Adipocyte (in vitro differentiated cells): ENCODE measurements at regions not wholly inside any gene's neighbourhood (a gene's known extent, or its start where the extent isn't known, plus 50 kb on each side); places are given as distances from the start of the nearest gene placed in this dataset.

Source experiments
- DNase-seq: peaks from one replicate; pipeline ENCODE4 v3.0.0-alpha.2; 2015; ENCODE audit warnings: low read depth
- H3K27me3 ChIP-seq: replicated peaks from 2 replicates; pipeline ENCODE4 v1.7.0; 2013; ENCODE audit warnings: mild to moderate bottlenecking, low read length, moderate library complexity; ENCODE audit not compliant: control insufficient read depth, insufficient read depth
- H3K36me3 ChIP-seq: 2 replicates; pipeline ENCODE4 v1.7.0; 2013; ENCODE audit warnings: low read length, mild to moderate bottlenecking, moderate library complexity; ENCODE audit not compliant: control insufficient read depth, insufficient read depth, severe bottlenecking
- H3K4me1 ChIP-seq: 2 replicates; pipeline ENCODE4 v1.7.0; 2013; ENCODE audit warnings: mild to moderate bottlenecking, low read length, moderate library complexity; ENCODE audit not compliant: control insufficient read depth, insufficient read depth
- H3K4me3 ChIP-seq: 2 replicates; pipeline ENCODE4 v1.7.0; 2013; ENCODE audit warnings: mild to moderate bottlenecking, low read length, moderate library complexity
- H3K9ac ChIP-seq: 2 replicates; pipeline ENCODE4 v1.7.0; 2013; ENCODE audit warnings: mild to moderate bottlenecking, low read length, moderate library complexity
- H3K9me3 ChIP-seq: 2 replicates; pipeline ENCODE4 v1.7.0; 2013; ENCODE audit warnings: mild to moderate bottlenecking, low read length, moderate library complexity; ENCODE audit not compliant: control insufficient read depth

DNA sequence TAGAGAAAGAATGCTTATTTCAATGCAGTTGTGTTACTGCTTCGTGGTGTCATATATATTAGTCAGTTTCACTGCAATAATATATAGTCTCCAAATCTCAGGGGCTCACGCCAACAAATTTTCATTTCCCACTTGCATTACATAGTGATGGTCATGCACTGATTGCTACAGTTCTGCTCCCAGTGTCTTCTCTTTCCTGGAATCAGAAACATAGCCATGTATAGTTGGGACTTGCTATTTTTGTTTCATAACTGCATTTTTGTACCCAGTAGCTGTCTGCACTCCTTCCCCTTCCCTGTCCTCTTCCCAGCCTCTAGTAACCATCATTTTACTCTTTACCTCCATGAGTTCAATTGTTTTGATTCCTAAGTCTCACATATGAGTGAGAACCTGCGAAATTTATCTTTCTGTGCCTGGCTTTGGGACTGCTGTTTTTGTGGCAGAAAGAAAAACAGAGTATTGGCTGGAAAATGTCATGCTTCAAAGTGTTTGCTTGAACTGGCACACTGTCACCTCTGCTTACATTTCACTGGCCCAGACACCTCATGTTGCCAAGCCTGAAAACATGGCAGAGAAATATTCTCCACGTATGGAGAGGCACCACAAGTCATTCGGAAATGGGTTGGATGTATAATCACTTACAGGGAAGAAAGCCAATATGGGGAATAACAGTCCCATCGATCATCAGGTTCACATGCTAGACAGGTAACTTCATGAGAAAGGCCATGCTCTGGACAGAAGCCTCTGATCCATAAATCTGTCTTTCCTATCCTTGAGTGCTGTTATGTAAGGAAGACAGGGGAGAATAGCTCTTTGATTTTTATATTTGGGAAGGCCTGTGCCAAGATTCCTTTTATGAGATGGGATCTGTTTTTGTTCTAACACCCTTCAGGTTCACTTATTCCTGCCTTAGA, 60.4 kb upstream of the BACH1 start:
- Histone ChIP-seq H3K4me1 (peaks cover 33% of the 10 kb centered on the region), H3K27me3 (no peaks in the 10 kb centered on the region), H3K36me3 (no peaks in the 10 kb centered on the region), H3K9me3 (no peaks in the 10 kb centered on the region), H3K4me3 (no peak overlapping the region), H3K9ac (no peak overlapping the region)
- DNase-seq = peak; percentile 44

DNA sequence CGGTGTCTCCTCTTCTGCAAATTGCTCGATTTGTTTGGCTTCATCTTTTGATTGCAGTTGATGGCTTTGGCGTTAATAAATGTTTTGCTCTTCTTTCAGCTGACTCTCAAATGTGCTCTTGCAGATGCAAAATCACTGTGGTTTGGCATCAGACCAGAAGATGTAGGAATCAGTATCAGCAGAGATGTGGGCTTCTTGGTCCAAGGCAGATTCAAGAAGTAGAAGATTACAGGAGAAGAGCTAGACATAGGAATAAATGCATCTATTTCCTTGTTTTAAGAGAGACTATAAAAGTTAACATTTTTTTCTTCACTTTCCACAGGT, 59.8 kb upstream of the BACH1 start:
- Histone ChIP-seq H3K9ac (no peak overlapping the region), H3K36me3 (no peaks in the 10 kb centered on the region), H3K27me3 (no peaks in the 10 kb centered on the region), H3K9me3 (no peaks in the 10 kb centered on the region), H3K4me1 (peaks cover 28% of the 10 kb centered on the region), H3K4me3 (no peak overlapping the region)
- peak; percentile 44 for DNase-seq

DNA sequence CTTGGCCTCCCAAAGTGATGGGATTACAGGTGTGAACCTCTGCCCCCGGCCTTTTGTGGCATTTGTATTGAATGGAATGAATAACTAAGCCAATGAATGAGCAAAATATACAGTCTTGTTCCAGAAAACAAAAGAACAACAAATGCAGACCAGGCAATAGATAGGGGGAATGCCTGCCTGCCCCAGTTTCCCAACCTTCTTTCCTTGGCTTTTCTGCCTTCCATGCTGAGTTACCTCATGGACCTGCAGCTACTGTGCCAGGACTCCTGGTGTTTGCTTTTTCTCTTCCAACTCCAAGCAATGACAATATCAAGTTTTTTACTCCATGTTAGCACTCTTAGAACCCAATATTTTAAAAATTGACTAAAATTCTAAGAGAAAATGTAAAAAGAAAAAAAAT, 58.6 kb upstream of the BACH1 start:
- peaks cover 28% of the 10 kb centered on the region for H3K4me1 ChIP-seq
- H3K27me3 ChIP-seq = no peaks in the 10 kb centered on the region
- no peaks in the 10 kb centered on the region for H3K9me3 ChIP-seq
- DNase-seq = no peak
- no peaks in the 10 kb centered on the region for H3K36me3 ChIP-seq
- no peak overlapping the region for H3K4me3 ChIP-seq
- no peak overlapping the region for H3K9ac ChIP-seq

DNA sequence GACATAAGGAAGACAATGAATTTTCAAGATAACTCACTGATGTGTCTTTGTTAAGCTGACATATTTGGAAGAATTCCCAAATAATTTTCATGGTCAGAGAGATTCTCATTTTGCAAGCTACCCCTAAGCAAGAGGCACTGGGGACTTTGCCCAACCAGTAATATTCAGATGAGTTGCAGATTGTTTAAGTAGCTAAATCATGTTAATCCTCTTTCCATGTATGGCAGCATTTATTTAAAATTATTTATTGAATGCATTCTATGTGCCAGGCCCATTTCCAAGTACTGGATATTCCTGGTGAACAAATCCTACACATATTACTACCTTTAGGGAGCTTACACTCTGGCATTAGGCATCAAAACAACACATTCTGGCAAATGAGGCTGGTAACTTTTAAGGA, 56.5 kb upstream of the BACH1 start:
- Histone ChIP-seq H3K9me3 (no peaks in the 10 kb centered on the region), H3K27me3 (no peaks in the 10 kb centered on the region), H3K4me3 (no peak overlapping the region), H3K9ac (no peak overlapping the region), H3K36me3 (no peaks in the 10 kb centered on the region), H3K4me1 (peaks cover 20% of the 10 kb centered on the region)
- DNase-seq = peak; percentile 19

DNA sequence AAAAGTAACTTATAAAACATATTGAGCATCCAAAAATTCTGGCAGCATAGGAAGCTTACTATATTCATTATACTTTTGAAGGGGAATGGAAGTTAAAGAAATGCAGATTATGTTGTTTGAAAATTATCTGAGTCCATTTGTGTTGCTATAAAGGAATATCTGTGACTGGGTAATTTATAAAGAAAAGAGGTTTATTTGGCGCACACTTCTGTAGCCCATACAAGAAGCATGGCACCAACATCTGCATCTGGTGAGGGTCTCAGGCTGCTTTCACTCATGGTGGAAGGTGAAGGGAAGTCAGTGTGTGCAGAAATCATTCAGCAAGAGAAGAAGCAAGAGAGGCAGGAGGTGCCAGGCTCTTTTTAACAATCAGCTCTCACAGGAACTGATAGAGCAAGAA, 55.5 kb upstream of the BACH1 start:
- no peaks in the 10 kb centered on the region for H3K27me3 ChIP-seq
- no peak overlapping the region for H3K4me3 ChIP-seq
- peaks cover 17% of the 10 kb centered on the region for H3K4me1 ChIP-seq
- no peaks in the 10 kb centered on the region for H3K9me3 ChIP-seq
- H3K36me3 ChIP-seq = no peaks in the 10 kb centered on the region
- no peak overlapping the region for H3K9ac ChIP-seq
- no peak for DNase-seq

DNA sequence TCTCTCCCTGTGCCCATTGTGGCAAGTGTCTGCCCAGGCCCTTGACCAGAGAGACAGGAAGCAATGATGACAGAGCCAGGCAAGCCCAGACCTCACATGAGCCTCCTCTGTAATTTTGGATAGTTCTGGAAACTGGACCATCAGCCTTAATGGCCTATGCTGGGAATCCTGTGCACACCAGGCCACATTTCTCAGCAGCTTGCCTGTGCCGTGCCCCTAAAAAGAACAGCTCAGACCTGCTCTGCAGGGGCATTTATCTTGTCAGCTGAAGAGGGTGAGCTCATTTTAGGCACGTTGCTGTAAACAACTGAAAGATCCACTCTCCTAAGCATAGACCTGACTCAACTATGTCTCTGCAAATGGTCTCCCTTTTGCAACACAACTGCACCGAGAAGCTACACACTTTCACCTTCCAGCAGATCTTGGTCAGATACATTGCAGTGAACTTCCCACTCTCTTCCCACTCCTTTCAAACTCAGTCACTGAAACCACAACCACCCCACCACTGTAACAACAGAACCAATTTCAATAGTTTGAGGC, 53.5 kb upstream of the BACH1 start:
- Histone ChIP-seq H3K4me1 (peaks cover 12% of the 10 kb centered on the region), H3K36me3 (no peaks in the 10 kb centered on the region), H3K4me3 (no peak overlapping the region), H3K27me3 (no peaks in the 10 kb centered on the region), H3K9me3 (no peaks in the 10 kb centered on the region), H3K9ac (no peak overlapping the region)
- DNase-seq = no peak

DNA sequence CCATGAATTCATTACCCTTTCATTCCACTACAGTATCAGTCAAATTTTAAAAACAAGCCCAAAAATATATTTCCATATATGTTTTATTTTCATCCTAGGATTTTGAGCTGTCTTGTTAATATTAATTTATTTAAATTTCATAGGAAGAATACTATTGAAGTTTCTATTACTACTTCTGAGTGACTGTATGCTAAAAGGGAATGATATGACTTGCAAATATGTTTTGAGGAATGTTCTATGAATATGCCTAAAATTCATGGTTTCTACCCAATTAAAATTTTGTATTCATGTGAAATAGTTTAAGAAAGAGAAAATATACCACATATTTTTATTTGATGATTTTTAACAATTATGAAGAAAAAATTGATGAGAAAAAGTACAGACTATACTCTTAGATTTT, 52.9 kb upstream of the BACH1 start:
- no peak overlapping the region for H3K4me3 ChIP-seq
- H3K9ac ChIP-seq = no peak overlapping the region
- no peaks in the 10 kb centered on the region for H3K9me3 ChIP-seq
- peaks cover 12% of the 10 kb centered on the region for H3K4me1 ChIP-seq
- no peak for DNase-seq
- no peaks in the 10 kb centered on the region for H3K27me3 ChIP-seq
- H3K36me3 ChIP-seq = no peaks in the 10 kb centered on the region

DNA sequence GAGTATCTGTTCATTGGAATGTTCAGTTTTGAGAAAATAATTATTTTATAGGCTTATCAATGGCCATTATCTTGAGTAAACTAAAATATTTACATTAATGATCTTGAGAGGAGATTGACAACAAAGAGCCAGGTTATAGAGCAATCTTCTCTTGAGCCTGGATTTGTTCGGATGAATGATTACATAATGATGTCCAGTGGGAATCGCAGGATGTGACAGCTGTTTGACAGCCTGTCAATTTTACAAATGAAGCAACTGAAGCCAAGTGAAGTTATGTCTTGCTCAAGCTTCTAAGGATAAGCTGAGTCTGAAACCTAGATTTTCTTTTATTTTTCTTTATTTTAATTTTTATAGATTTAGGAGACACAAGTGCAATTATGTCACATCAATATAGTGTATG, 52.1 kb upstream of the BACH1 start:
- DNase-seq = no peak
- H3K4me3 ChIP-seq = no peak overlapping the region
- H3K27me3 ChIP-seq = no peaks in the 10 kb centered on the region
- peaks cover 12% of the 10 kb centered on the region for H3K4me1 ChIP-seq
- H3K9ac ChIP-seq = no peak overlapping the region
- H3K36me3 ChIP-seq = no peaks in the 10 kb centered on the region
- no peaks in the 10 kb centered on the region for H3K9me3 ChIP-seq

DNA sequence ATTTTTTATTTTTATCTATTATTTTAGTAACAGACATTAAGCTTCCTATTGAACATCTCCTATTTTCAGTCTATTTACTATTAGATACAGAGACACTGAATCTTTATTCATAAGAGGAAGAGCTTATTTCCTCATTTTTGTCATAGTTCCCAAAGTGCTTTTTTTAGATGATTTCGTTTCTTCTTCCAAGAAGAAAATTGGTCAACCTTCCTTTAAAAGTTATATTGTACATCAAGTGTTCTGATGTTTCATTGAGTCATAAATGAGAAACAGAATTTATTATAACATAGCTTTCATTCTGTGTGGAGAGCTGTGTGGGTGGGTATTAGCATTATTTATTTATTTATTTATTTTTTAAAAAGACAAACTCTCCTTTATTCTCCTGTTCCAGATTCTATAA, 50.6 kb upstream of the BACH1 start:
- no peaks in the 10 kb centered on the region for H3K27me3 ChIP-seq
- no peaks in the 10 kb centered on the region for H3K36me3 ChIP-seq
- H3K4me1 ChIP-seq = peaks cover 9% of the 10 kb centered on the region
- H3K9me3 ChIP-seq = peaks cover under 1% of the 10 kb centered on the region
- H3K9ac ChIP-seq = no peak overlapping the region
- DNase-seq = peak; percentile 32
- no peak overlapping the region for H3K4me3 ChIP-seq
